ENCODE measurements at regions not wholly inside any gene's neighbourhood (a gene's known extent, or its start where the extent isn't known, plus 50 kb on each side); places are given as distances from the start of the nearest gene placed in this dataset.
A peak's percentile ranks its signal among the peaks of the same experiment; 100 is the strongest.
"Not testable (repeated sequence)": the region's sequence is repeated elsewhere in the genome, so short reads cannot be mapped to it uniquely, and the experiment has no call there.

DNA sequence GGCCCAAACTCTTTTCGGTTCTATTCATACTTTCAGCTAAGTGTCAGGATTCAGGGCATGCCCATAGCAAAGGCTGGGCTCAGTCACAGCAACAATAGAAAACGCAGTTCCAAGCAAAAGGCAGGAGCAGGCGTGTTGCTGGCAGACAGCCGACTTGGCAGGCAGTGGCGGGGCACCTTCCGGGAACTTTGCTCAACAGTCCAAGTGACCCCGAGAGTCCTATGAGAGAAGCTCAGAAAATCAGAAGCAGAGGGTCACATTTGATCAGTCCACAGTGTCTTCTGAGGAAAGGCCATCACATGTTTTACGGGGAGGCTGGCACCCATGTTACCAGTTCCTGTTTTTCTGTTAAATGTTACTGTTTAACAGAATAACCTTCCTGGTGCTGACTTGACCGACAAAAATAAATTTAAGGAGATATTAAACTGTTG, 115.0 kb downstream of the DACT1 start:
- DNase-seq (ENCODE audit: low spot score), result peak; percentile 75

DNA sequence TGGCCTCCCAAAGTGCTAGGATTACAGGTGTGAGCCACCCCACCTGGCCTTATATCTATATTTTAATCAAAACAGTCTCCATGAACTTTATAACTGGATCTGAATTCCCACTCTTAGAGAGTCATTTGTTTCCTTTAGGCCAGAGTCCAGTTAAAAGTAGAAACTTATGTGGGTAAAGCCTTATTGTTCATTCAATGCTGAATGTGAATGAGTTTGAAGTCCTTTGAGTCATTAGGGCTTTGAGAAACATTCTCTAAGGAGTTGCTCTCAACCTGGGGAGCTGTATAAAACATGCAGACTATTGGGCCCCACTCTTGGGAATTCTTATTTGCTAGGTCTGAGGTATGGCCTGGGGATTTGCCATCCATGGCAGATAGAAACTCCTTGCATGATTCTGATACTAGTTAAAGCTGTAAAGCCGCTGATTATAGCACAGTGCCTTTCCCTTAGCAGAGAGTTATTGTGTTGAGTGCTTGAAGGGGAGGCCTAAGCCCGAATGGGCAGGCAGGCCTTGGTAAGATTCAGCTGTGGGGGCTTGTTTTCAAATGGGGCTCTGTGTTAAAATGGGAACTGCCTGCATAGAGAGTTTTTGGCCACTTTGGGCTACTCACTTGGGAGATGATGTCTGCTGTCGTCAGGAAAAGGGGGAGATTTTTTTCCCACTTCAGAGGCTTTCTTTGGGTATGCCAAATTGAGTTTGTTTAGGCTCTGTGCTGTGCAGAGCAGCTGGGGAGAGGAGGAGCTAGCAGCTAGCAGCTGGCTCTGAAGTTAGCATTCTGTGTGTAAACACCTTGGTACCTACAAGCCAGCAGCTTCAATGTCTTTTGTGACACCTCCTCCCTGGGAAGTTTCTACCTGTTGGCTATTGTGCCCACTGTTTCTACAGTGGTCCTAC, 117.5 kb downstream of the DACT1 start:
- DNase-seq (ENCODE audit: low spot score), result no peak

DNA sequence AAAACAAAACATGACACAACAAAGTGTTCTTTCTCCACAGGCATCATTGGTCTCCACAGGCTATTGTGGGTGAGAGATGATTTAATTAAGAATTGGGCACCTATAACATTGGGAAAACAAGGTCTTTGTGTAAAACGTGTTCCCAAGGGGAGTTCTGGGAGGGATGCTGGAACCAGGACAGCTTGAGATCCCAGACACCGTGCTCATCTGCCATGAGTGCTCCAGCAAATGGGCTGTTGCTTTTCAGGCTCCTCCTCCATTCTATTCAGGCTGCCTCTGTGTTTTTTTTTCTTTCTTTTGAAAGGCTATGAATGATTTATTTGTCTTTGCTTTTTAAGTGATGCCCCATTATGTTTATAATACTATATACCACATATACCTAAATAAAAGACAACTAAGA, 122.4 kb downstream of the DACT1 start:
- peak; percentile 37 for DNase-seq (ENCODE audit: low spot score)

DNA sequence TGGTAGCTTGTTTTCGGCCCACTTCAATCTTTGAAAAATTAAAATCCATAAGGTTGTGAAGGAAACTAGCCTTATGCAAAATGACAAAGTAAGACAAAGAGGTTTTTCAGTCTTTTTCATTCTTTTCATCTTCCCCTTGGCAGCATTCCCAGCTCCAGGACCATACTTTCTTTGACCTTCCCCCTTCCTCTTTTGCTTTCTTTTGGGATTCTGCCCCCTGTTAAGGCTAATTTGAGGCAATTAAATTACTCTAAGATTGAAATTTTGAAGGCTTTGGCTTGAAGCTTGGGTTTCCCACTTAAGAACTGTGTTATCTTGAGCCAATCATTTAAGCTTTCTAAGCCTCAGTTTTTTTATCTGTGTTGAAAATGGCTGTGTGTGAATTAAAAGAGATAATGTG, 124.9 kb downstream of the DACT1 start:
- no peak for DNase-seq (ENCODE audit: low spot score)

DNA sequence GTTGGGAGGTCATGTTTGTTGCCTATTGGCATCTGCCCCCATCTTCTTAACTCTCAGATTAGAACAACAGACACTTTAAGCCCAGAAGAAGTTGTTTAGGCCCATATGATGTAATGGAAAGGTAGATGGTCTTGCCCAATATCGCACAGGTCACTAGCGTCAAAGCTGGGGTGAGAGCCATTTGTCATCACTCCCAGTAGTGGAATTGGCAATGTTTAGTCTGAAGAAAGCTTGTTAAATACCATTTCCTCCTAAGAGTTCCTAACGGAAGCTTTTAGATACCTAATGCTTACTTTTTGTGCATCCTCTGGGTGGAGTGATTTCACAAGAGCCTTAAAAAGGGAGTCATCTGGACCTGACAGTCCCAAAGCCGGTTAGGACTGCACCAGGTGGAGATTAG, 125.4 kb downstream of the DACT1 start:
- DNase-seq (ENCODE audit: low spot score), result no peak

DNA sequence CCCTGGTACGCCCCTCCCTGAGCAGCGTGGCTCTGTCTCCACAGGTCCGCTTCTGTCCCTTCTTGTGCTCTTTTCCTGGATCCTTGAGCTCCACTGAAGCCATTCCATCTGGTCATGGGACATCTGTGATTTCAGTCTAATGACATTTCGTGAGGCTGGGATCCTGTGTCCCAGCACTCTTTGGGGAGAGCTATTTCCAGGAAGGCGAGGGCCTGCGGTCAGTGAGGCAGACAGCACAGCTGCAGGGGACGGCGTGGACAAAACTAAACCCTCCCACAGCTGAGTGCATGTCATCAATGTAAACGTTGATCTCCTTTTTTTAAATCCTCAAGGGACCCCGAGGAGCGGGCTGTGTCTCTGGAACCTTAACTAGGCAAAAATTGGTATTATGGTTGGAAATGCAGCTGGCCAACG, 127.7 kb downstream of the DACT1 start:
- DNase-seq (ENCODE audit: low spot score), result peak; percentile 61

DNA sequence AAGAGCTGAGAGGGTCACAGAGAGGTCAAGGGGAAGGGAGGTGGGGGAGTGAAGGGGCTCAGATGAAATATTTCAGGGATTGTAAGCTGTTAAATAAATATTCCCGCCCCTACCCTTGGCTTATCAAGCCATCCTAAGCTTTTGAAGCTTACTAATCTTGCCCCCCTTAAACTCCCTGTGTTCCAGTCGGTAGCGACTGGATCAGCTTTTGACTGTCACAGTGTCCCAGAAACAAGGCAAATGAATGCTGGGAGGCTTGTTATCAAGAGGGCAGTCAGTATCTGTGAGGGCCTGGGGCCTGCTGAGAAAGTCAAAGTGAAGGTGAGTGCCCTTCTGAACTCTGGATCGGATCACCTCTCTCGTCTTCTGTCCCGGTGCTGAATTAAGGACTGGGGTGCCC, 128.1 kb downstream of the DACT1 start:
- DNase-seq (ENCODE audit: low spot score), result no peak

DNA sequence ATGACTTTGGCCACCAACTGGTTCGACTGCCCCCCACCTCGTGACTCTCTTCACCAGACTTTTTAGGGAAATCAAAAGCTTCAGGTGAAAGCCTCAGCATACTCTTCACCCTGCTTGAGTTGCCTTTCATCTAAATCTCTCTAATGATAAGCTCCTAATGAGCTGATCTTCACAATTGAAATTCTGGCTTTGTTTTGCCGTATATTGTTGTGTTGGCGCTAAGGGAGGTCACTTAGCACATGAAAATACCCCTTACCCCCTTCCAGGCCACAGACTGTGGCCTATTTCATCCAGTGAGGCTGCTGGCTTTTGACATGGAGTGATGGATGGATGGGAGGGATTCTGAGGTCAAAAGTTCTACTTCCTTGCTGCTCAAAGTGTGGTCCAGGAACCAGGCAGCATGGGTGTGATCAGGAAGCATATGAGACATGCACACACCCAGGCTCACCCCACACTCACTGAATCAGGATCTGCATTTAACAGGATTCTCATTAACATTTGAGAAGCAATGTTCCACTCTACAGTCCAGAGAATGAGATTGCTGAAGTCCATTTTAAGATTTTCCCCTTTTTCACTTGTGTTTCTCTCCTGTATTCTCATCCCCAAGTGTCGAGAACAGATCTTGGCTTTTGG, 131.4 kb downstream of the DACT1 start:
- no peak for DNase-seq (ENCODE audit: low spot score)

DNA sequence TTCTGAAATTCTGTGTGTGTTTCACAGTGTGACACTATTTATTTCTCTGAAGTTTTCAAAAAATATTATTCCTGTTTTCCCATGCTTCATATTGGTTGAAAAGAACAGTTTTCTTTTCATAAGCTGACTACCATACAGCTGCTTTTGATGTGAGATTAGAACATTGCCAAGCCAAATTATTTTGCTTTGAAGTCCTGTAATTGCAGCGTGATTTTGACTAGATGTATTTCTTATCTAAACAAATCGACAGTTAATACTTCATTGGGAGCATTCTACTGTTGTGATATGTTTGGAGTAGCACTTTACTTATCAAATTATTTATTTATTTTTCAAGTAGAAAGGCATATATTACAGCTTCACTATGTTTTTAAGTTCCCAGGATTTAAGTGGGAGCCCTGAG, 132.0 kb downstream of the DACT1 start:
- DNase-seq (ENCODE audit: low spot score), result no peak

DNA sequence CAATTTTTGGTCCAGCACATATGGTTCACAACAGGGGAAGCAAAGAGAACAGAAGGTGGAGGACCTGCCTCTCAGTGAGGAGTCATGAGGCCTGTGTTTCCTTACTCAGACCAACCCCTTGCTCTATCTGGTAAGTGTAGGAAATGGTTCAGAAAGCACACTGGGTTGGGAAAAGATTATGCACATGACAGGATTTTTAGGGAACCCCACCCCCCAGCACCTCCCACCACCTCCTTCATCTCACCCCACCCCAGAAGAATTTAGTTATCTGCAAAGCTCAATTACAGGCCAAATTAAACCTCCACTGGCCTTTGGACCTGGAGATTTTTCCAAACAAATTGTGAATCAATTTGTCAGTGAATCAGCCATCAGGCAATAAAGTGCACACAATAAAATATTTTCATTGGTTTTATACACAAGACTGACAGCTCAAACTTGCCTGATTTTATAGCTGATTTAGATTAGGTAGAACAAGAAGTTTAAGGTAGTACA, 132.8 kb downstream of the DACT1 start:
- peak; percentile 98 for DNase-seq (ENCODE audit: low spot score)

DNA sequence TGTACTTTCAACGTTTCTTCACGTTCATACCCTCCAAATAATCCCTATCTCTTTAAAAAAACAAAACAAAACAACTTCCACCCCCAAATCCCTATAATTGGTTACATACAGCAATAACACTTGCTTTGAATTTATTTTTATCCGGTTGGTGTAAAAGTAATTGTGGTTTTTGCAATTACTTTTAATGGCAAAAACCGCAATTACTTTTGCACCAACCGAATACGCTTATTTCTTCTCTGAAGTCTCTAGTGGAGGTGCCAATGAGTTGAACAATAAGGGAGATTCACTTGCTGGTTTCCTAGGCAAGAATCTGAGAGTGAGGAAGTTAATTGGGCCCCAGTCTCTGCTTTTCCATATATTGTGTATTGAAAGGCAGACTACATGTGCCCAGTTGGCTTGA, 133.3 kb downstream of the DACT1 start:
- no peak for DNase-seq (ENCODE audit: low spot score)

DNA sequence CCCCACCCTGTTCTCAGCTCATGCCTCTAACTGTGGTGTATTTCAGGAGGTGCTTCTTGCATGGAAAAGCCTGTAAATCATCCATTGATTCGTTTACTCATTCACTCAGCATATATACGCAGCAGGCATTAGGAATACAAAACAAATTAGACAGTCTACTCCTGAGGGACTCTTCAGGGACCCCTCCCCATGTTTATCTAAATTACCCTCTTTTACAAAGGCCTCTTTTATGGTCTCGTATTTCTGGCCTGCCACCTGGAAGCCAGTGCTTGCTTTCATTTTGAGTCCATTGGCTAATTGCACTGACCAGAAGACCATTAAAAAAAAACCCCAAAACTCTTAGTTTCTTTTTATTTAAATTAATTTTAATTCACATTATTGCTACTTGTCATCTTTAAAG, 134.4 kb downstream of the DACT1 start:
- no peak for DNase-seq (ENCODE audit: low spot score)

DNA sequence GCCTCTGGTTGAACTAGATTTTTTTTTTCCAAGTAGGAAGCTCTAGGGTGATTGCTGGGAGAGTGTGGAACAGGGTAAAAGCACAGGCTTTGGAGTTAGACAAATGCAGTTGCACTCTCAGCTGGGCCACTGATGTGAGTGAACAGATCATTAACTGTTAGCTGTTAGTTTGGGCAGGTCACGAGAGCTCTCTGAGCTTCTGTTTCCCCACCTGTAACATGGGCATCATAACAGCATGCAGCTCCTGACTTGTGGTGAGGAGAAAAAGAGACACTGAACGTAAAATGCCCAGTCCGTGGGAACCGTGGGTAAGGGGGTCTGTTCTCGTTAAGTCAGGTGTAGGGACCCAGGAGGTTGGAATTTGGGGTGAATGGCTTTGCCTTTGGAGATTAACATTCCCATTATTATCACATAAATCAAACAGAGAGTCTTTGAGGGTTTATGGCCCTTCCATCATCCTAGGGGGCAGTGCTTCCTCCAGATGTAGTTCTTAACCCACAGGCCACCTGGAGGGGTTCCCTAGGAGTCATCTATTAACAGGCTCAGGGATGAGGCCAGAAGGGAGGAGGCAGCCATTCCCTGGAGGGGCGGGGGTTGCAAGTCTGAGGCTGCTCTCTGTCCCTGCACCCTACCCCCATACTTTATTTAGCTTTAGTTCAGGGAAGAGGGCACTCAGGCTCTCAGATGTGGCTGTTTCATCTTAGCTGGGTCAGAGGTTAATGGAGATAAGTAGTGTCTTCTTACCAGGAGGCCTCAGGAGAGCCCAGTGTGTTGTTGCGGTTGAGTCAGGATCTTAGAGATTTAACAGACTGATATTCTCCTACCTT, 135.2 kb downstream of the DACT1 start:
- DNase-seq (ENCODE audit: low spot score), result no peak

DNA sequence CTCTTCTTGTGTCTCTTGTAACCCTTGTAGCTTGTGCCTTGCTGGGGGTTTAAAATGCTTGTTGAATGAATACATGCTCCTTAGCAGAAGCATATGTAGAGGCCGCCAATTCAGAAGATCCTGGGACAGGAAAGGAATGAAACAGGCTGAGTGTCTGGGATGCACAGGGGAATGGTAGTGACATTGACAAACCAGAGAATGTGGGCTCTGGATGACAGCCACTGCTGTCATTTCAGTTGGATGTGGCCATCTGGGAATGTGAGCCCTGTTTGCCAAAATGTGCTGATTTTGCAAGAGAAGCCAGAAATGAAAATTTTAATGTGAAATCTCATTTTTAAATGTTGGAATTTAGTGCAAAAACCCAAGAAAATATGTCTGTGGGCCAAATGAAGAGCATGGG, 136.8 kb downstream of the DACT1 start:
- DNase-seq (ENCODE audit: low spot score), result peak; percentile 86

DNA sequence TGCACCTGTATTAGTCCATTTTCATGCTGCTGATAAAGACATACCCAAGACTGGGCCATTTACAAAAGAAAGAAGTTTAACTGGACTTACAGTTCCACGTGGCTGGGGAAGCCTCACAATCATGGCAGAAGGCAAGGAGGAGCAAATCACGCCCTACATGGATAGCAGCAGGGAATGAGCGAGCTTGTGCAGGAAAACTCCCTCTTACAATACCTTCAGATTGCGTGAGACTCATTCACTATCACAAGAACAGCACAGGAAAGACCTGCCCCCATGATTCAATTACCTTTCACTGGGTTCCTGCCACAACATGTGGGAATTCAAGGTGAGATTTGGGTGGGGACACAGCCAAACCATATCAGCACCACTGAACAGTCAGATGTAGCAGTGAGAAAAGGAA, 137.4 kb downstream of the DACT1 start:
- DNase-seq (ENCODE audit: low spot score), result not testable (repeated sequence)

DNA sequence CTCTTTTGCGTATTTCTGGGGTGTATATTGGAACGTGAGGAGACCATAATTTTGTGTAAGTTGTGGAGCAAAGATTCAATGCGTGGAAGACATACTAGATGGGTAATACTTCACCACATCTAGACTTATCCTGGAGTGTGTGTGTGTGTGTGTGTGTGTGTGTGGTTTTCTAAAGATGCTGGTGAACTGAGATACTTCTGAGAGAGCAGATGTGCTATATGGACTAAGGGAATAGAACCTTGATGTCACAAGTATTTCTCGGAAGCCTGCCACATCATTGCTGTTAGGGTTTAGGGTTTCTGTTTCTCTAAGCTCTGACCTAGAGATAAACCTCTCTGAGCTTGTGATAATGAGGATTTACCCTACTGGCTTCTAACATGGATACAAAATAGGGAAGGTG, 138.8 kb downstream of the DACT1 start:
- DNase-seq (ENCODE audit: low spot score), result no peak

DNA sequence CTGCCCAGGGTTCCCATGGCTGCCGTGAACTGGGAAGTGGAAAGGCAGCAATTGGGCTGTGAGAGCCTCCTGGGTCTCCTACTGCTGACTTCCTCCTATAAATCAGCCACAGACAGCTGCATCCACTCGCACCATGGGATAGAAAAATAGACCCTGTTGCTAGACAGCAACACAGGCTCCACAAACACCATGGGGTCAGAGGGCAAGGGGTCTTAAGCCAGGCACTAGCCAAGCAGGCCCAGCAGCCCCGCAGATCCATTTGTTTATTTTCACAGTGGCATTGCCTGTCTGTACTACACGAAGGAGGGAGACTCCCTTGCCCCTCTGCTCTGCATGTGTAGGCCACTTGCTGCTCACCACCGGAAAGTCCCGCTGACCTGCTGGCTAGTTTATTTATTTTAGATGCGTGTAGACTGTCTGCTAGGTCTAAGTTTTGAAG, 139.8 kb downstream of the DACT1 start:
- DNase-seq (ENCODE audit: low spot score), result no peak

DNA sequence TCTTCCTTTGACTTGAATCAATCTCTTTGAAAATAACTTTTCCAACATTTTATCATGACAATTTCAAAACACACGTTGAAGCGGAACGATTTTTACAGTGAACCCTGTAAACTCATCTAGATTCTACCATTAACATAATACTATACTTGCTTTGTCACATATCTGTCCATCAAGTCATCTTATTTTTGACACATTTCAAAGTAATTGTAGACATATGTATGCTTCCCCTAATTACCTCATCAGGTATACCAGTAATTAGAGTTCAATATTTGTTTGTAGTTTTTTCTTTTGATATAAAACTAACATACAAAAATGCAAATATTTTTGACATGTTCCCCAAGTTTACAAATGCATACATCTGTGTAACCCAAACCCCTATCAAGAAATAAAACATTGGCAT, 140.4 kb downstream of the DACT1 start:
- DNase-seq (ENCODE audit: low spot score), result no peak

DNA sequence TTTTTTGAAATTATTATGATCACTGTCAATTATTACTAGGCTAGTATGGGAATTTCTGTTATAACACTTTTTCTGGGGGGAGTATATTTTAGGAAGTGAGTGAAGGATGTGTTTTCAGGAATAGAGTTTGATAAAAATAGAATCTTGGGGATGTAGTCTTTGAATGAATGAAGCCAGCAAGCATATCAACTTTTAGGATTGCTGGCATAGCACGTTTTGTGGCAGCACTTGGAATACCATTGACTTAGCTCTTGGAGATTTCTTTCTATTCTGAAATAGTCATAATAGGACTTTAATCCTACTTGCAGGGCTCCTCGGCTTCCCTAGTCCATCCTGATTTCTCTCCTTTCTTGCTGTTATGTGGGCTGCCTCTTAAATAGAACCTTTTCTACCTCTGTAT, 141.6 kb downstream of the DACT1 start:
- DNase-seq (ENCODE audit: low spot score), result no peak

DNA sequence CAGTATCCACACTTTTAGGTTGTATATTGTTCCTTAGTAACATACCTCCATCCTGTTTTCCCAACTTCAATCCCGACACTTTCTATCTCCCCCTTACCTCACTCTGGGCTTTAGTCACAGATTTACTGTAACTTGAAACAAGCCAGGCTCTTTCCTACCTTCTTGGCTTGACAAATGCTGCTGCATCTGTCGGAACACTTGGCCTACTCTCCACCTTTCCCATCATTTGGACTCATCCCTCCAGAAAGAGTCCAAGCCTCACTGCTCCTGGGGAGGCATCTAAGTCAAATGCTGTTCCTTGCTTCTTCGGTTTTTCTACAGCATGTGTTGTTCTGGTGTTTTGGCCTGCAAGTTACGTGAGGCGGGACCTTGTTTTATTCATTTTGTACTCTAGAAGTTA, 142.4 kb downstream of the DACT1 start:
- no peak for DNase-seq (ENCODE audit: low spot score)

DNA sequence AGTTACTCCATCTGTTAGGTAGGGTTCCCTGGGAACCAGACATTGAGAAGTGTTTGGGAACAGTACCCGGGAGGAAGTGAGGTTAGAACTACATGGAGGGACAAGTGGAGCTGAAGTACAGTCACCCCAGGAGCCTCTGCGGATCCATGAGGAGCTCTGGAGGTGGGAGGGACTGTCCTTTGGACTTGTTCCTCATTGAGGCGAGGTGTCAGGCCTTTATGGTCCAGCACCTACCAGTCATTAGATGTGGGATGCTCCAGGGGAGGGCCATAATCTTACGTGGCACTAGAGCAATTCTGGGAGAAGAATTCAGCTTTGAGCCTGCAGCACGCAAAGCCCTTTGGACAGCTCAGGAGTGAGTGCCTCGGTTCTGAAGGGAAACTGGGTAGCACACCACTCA, 142.8 kb downstream of the DACT1 start:
- no peak for DNase-seq (ENCODE audit: low spot score)

DNA sequence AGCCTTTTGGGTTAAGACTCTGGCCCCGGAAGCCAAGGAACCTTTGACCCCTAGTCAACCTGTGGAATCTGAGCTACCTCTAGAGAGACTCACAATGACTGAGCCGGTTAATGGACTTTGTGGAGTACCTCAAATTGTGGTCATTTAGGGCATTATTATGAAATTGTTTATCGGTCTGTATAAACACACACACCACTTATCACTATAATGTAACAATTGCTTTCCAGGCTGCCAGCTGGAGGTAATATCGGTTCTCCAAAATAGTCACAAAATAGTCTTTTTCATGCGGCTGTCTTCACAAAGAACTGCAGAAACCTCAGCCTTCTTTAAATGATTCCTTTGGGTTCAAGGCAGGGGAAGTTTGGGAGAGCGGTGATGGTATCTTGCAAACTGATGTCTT, 144.2 kb downstream of the DACT1 start:
- DNase-seq (ENCODE audit: low spot score), result no peak
